Naive B cell (primary cell): ENCODE measurements at regions not wholly inside any gene's neighbourhood (a gene's known extent, or its start where the extent isn't known, plus 50 kb on each side); places are given as distances from the start of the nearest gene placed in this dataset.
"Not testable (repeated sequence)": the region's sequence is repeated elsewhere in the genome, so short reads cannot be mapped to it uniquely, and the experiment has no call there.

ENCODE experiments used
- ATAC-seq, 2 donors: fragments of 150-1000 bp; cut with Tn5 transposase; 2 replicates each; pipeline ENCODE4 v1.10.0; 2021; ENCODE audit warnings: low read depth in 2 of 2, mild to moderate bottlenecking in 2 of 2, moderate library complexity in 2 of 2
- DNase-seq: peaks from one replicate; pipeline ENCODE4 v3.0.0; 2022
- H3K27ac Mint-ChIP-seq, 6 donors: one replicate each; pipeline ENCODE4 v1.8.0; 2020 to 2022; ENCODE audit warnings: mild to moderate bottlenecking in 6 of 6, mixed read lengths in 6 of 6, moderate library complexity in 5 of 6, inconsistent platforms in 2 of 6
- H3K27me3 Mint-ChIP-seq, 3 donors: one replicate each; pipeline ENCODE4 v1.8.0; 2021 to 2022; ENCODE audit warnings: mixed read lengths in 3 of 3, mild to moderate bottlenecking in 1 of 3
- H3K36me3 Mint-ChIP-seq, 2 donors: one replicate each; pipeline ENCODE4 v1.8.0; 2020 to 2022; ENCODE audit warnings: mixed read lengths in 2 of 2, inconsistent platforms in 1 of 2, mild to moderate bottlenecking in 1 of 2
- H3K4me1 Mint-ChIP-seq, 3 donors: one replicate each; pipeline ENCODE4 v1.8.0; 2020 to 2022; ENCODE audit warnings: mixed read lengths in 3 of 3, inconsistent platforms in 1 of 3, mild to moderate bottlenecking in 1 of 3, moderate library complexity in 1 of 3
- H3K4me3 Mint-ChIP-seq, 8 donors: one replicate each; pipeline ENCODE4 v1.8.0; 2020 to 2022; ENCODE audit warnings: mild to moderate bottlenecking in 8 of 8, mixed read lengths in 8 of 8, moderate library complexity in 8 of 8, inconsistent platforms in 2 of 8
- H3K9me3 Mint-ChIP-seq, 7 donors: one replicate each; pipeline ENCODE4 v1.8.0; 2020 to 2022; ENCODE audit warnings: mixed read lengths in 7 of 7, mild to moderate bottlenecking in 5 of 7, inconsistent platforms in 2 of 7, moderate library complexity in 1 of 7

GRCh38 chr4:89492581-89493071, 185.0 kb upstream of the GPRIN3 start:
- DNase-seq, result no peak
- H3K27ac Mint-ChIP-seq, result no peak overlapping the region
- H3K4me3 Mint-ChIP-seq, result no peak overlapping the region
- no peaks in the 10 kb centered on the region for H3K36me3 Mint-ChIP-seq
- peaks cover 0 to 6% (median 2%) of the 10 kb centered on the region in 7 donors for H3K9me3 Mint-ChIP-seq
- ATAC-seq, result no peak
- H3K4me1 Mint-ChIP-seq, result peaks cover 4 to 12% (median 6%) of the 10 kb centered on the region in 3 donors
- H3K27me3 Mint-ChIP-seq, result no peaks in the 10 kb centered on the region

GRCh38 chr4:89491761-89492160, 184.2 kb upstream of the GPRIN3 start:
- Mint-ChIP-seq H3K27me3 (no peaks in the 10 kb centered on the region), H3K4me3 (no peak overlapping the region), H3K36me3 (no peaks in the 10 kb centered on the region), H3K27ac (no peak overlapping the region), H3K9me3 (peaks cover 0 to 6% (median 2%) of the 10 kb centered on the region in 7 donors), H3K4me1 (peaks cover 4 to 20% (median 11%) of the 10 kb centered on the region in 3 donors)
- ATAC-seq, result no peak
- DNase-seq, result no peak

- H3K27me3 Mint-ChIP-seq, H3K27ac Mint-ChIP-seq, ATAC-seq, DNase-seq, H3K36me3 Mint-ChIP-seq, H3K9me3 Mint-ChIP-seq: not testable (repeated sequence)
- Mint-ChIP-seq H3K4me1 (peaks cover 4 to 20% (median 11%) of the 10 kb centered on the region in 3 donors), H3K4me3 (peak overlapping the region in 1 of 8 donors; percentile 15)
Measured at GRCh38 chr4:89489921-89490431, 182.4 kb upstream of the GPRIN3 start.

- peaks cover 4 to 20% (median 11%) of the 10 kb centered on the region in 3 donors for H3K4me1 Mint-ChIP-seq
Measured at GRCh38 chr4:89489338-89489771, 181.8 kb upstream of the GPRIN3 start.

GRCh38 chr4:89488736-89489135, 181.1 kb upstream of the GPRIN3 start:
- Mint-ChIP-seq H3K36me3 (no peaks in the 10 kb centered on the region), H3K4me3 (peak overlapping the region in 1 of 8 donors; percentile 13)
- ATAC-seq, result no peak

More at GRCh38 chr4:89489338-89489771, 181.8 kb upstream of the GPRIN3 start:
- ATAC-seq (peak in 1 of 2 donors; percentile 30), DNase-seq (no peak)
- H3K36me3 Mint-ChIP-seq, result no peaks in the 10 kb centered on the region
- peaks cover 0 to 6% (median 2%) of the 10 kb centered on the region in 7 donors for H3K9me3 Mint-ChIP-seq
- no peak overlapping the region for H3K27ac Mint-ChIP-seq
- peak overlapping the region in 3 of 8 donors; percentile 34 to 48 (median 45) for H3K4me3 Mint-ChIP-seq
- H3K27me3 Mint-ChIP-seq, result no peaks in the 10 kb centered on the region

GRCh38 chr4:89486673-89487072, 179.1 kb upstream of the GPRIN3 start:
- no peak for ATAC-seq
- DNase-seq, result no peak
- Mint-ChIP-seq H3K4me1 (peaks cover 4 to 20% (median 11%) of the 10 kb centered on the region in 3 donors), H3K27me3 (no peaks in the 10 kb centered on the region), H3K27ac (no peak overlapping the region), H3K4me3 (peak overlapping the region; percentile 72 to 92 (median 88)), H3K36me3 (no peaks in the 10 kb centered on the region), H3K9me3 (peaks cover 0 to 6% (median 2%) of the 10 kb centered on the region in 7 donors)

More at GRCh38 chr4:89488736-89489135, 181.1 kb upstream of the GPRIN3 start:
- H3K4me1 Mint-ChIP-seq, result peaks cover 4 to 20% (median 11%) of the 10 kb centered on the region in 3 donors
- no peak overlapping the region for H3K27ac Mint-ChIP-seq
- no peak for DNase-seq
- H3K27me3 Mint-ChIP-seq, result no peaks in the 10 kb centered on the region
- peaks cover 0 to 6% (median 2%) of the 10 kb centered on the region in 7 donors for H3K9me3 Mint-ChIP-seq

GRCh38 chr4:89486042-89486441, 178.4 kb upstream of the GPRIN3 start:
- Mint-ChIP-seq H3K36me3 (no peaks in the 10 kb centered on the region), H3K4me1 (peaks cover 4 to 20% (median 11%) of the 10 kb centered on the region in 3 donors), H3K27me3 (no peaks in the 10 kb centered on the region), H3K27ac (peak overlapping the region in 1 of 6 donors; percentile 12), H3K4me3 (no peak overlapping the region), H3K9me3 (peaks cover 0 to 8% (median 2%) of the 10 kb centered on the region in 7 donors)
- ATAC-seq, result no peak
- DNase-seq, result no peak

- Mint-ChIP-seq H3K27me3 (no peaks in the 10 kb centered on the region), H3K4me3 (no peak overlapping the region), H3K27ac (peak overlapping the region in 2 of 6 donors; percentile 31 to 52), H3K36me3 (no peaks in the 10 kb centered on the region), H3K9me3 (peaks cover 2 to 17% (median 9%) of the 10 kb centered on the region in 7 donors), H3K4me1 (peaks cover 0 to 15% (median 6%) of the 10 kb centered on the region in 3 donors)
- DNase-seq (no peak), ATAC-seq (no peak)
Measured at GRCh38 chr4:89483833-89484232, 176.2 kb upstream of the GPRIN3 start.

GRCh38 chr4:89482926-89483595, 175.5 kb upstream of the GPRIN3 start:
- DNase-seq (no peak), ATAC-seq (no peak)
- Mint-ChIP-seq H3K4me3 (no peak overlapping the region), H3K27me3 (no peaks in the 10 kb centered on the region), H3K36me3 (no peaks in the 10 kb centered on the region), H3K9me3 (peaks cover 2 to 17% (median 9%) of the 10 kb centered on the region in 7 donors), H3K4me1 (peaks cover 0 to 13% (median 6%) of the 10 kb centered on the region in 3 donors), H3K27ac (no peak overlapping the region)

- Mint-ChIP-seq H3K27me3 (no peaks in the 10 kb centered on the region), H3K9me3 (peaks cover 2 to 17% (median 9%) of the 10 kb centered on the region in 7 donors), H3K36me3 (no peaks in the 10 kb centered on the region), H3K4me3 (no peak overlapping the region), H3K4me1 (peaks cover 0 to 5% (median 3%) of the 10 kb centered on the region in 3 donors), H3K27ac (no peak overlapping the region)
- no peak for DNase-seq
- ATAC-seq, result peak in 1 of 2 donors; percentile 30
Measured at GRCh38 chr4:89482251-89482650, 174.7 kb upstream of the GPRIN3 start.

GRCh38 chr4:89469930-89470375, 162.4 kb upstream of the GPRIN3 start:
- peaks cover 0 to 5% (median 0%) of the 10 kb centered on the region in 3 donors for H3K27me3 Mint-ChIP-seq
- H3K36me3 Mint-ChIP-seq, result no peaks in the 10 kb centered on the region
- peak; percentile 49 to 73 for ATAC-seq
- peak overlapping the region in 3 of 8 donors; percentile 12 to 73 (median 32) for H3K4me3 Mint-ChIP-seq
- H3K4me1 Mint-ChIP-seq, result peaks cover 12 to 29% (median 26%) of the 10 kb centered on the region in 3 donors
- peak overlapping the region in 3 of 6 donors; percentile 27 to 30 (median 28) for H3K27ac Mint-ChIP-seq
- no peak for DNase-seq
- no peaks in the 10 kb centered on the region for H3K9me3 Mint-ChIP-seq

GRCh38 chr4:89469516-89469915, 161.9 kb upstream of the GPRIN3 start:
- peak overlapping the region in 2 of 8 donors; percentile 73 to 74 for H3K4me3 Mint-ChIP-seq
- H3K4me1 Mint-ChIP-seq, result peaks cover 12 to 29% (median 26%) of the 10 kb centered on the region in 3 donors
- H3K9me3 Mint-ChIP-seq, result no peaks in the 10 kb centered on the region
- H3K36me3 Mint-ChIP-seq, result no peaks in the 10 kb centered on the region
- H3K27me3 Mint-ChIP-seq, result peaks cover 0 to 3% (median 0%) of the 10 kb centered on the region in 3 donors
- peak overlapping the region in 1 of 6 donors; percentile 24 for H3K27ac Mint-ChIP-seq
- DNase-seq (no peak), ATAC-seq (no peak)

GRCh38 chr4:89468602-89469001, 161.0 kb upstream of the GPRIN3 start:
- H3K27me3 Mint-ChIP-seq, result no peaks in the 10 kb centered on the region
- peaks cover 12 to 29% (median 26%) of the 10 kb centered on the region in 3 donors for H3K4me1 Mint-ChIP-seq
- peak overlapping the region in 1 of 6 donors; percentile 8 for H3K27ac Mint-ChIP-seq
- no peaks in the 10 kb centered on the region for H3K36me3 Mint-ChIP-seq
- H3K4me3 Mint-ChIP-seq, result no peak overlapping the region
- ATAC-seq, result peak in 1 of 2 donors; percentile 53
- DNase-seq, result no peak
- no peaks in the 10 kb centered on the region for H3K9me3 Mint-ChIP-seq
